CD4-positive, alpha-beta T cell treated with Interleukin-2 at 100 ng/mL for 4 hours (primary cell): ENCODE measurements at regions not wholly inside any gene's neighbourhood (a gene's known extent, or its start where the extent isn't known, plus 50 kb on each side); places are given as distances from the start of the nearest gene placed in this dataset.

ENCODE experiments used
- DNase-seq: peaks from one replicate; pipeline ENCODE4 v3.0.0-alpha.2; 2020; ENCODE audit warnings: low spot score

- DNase-seq = no peak
Observed at GRCh38 chrX:20431486-20431885, 164.8 kb upstream of the RPS6KA3 start.

- no peak for DNase-seq
Observed at GRCh38 chrX:20427173-20427770, 160.6 kb upstream of the RPS6KA3 start.

- no peak for DNase-seq
Observed at GRCh38 chrX:20421697-20422096, 155.0 kb upstream of the RPS6KA3 start.

GRCh38 chrX:20421275-20421674, 154.6 kb upstream of the RPS6KA3 start:
- no peak for DNase-seq

- no peak for DNase-seq
Observed at GRCh38 chrX:20420058-20420457, 153.3 kb upstream of the RPS6KA3 start.

GRCh38 chrX:20418379-20419150, 151.9 kb upstream of the RPS6KA3 start:
- DNase-seq = no peak

- no peak for DNase-seq
Observed at GRCh38 chrX:20414762-20415445, 148.2 kb upstream of the RPS6KA3 start.

GRCh38 chrX:20414066-20414465, 147.4 kb upstream of the RPS6KA3 start:
- no peak for DNase-seq

GRCh38 chrX:20412871-20413486, 146.3 kb upstream of the RPS6KA3 start:
- peak; percentile 56 for DNase-seq

- no peak for DNase-seq
Observed at GRCh38 chrX:20410540-20410939, 143.8 kb upstream of the RPS6KA3 start.

GRCh38 chrX:20409991-20410390, 143.3 kb upstream of the RPS6KA3 start:
- no peak for DNase-seq

GRCh38 chrX:20402956-20403355, 136.2 kb upstream of the RPS6KA3 start:
- no peak for DNase-seq

GRCh38 chrX:20399728-20400414, 133.2 kb upstream of the RPS6KA3 start:
- no peak for DNase-seq

- DNase-seq = no peak
Observed at GRCh38 chrX:20397587-20397986, 130.9 kb upstream of the RPS6KA3 start.

GRCh38 chrX:20394451-20394850, 127.7 kb upstream of the RPS6KA3 start:
- DNase-seq = no peak

GRCh38 chrX:20393944-20394343, 127.2 kb upstream of the RPS6KA3 start:
- DNase-seq = no peak

GRCh38 chrX:20388594-20388993, 121.9 kb upstream of the RPS6KA3 start:
- DNase-seq = no peak

- no peak for DNase-seq
Observed at GRCh38 chrX:20383477-20383876, 116.8 kb upstream of the RPS6KA3 start.

GRCh38 chrX:20382518-20383297, 116.0 kb upstream of the RPS6KA3 start:
- DNase-seq = peak; percentile 19

- DNase-seq = no peak
Observed at GRCh38 chrX:20382082-20382481, 115.4 kb upstream of the RPS6KA3 start.

- DNase-seq = peak; percentile 62
Observed at GRCh38 chrX:20378233-20378920, 111.7 kb upstream of the RPS6KA3 start.
